GM06990 (cell line): ENCODE measurements at regions not wholly inside any gene's neighbourhood (a gene's known extent, or its start where the extent isn't known, plus 50 kb on each side); places are given as distances from the start of the nearest gene placed in this dataset.
"Not testable (repeated sequence)": the region's sequence is repeated elsewhere in the genome, so short reads cannot be mapped to it uniquely, and the experiment has no call there.

Experiments used
- DNase-seq: peaks from one replicate; pipeline ENCODE4 v3.0.0-alpha.2; 2011; ENCODE audit not compliant: insufficient read length; ENCODE audit errors: extremely low read depth
- H3K27me3 ChIP-seq: replicated peaks from 2 replicates; pipeline ENCODE4 v1.6.0; 2011; ENCODE audit warnings: low read length; ENCODE audit not compliant: control insufficient read depth, insufficient read depth
- H3K36me3 ChIP-seq: 2 replicates; pipeline ENCODE4 v1.5.1; 2011; ENCODE audit warnings: low read length; ENCODE audit not compliant: control insufficient read depth, insufficient read depth
- H3K4me3 ChIP-seq: replicated peaks from 2 replicates; pipeline ENCODE4 v1.5.1; 2011; ENCODE audit warnings: low read depth, mild to moderate bottlenecking, control low read depth, low read length
- CTCF ChIP-seq: IDR thresholded peaks from 2 replicates; pipeline ENCODE4 v1.5.1; 2011; ENCODE audit warnings: low read length, control low read depth, mild to moderate bottlenecking, inconsistent platforms; ENCODE audit not compliant: insufficient read depth, poor library complexity, severe bottlenecking

GRCh38 chr16:79988089-79988488 is 387.6 kb upstream of the MAF start:
- no peak for TF ChIP-seq CTCF
- H3K27me3 ChIP-seq = no peaks in the 10 kb centered on the region
- DNase-seq = no peak
- H3K36me3 ChIP-seq = no peaks in the 10 kb centered on the region
- no peak overlapping the region for H3K4me3 ChIP-seq

GRCh38 chr16:79986352-79986751 is 385.8 kb upstream of the MAF start:
- no peaks in the 10 kb centered on the region for H3K36me3 ChIP-seq
- H3K4me3 ChIP-seq = no peak overlapping the region
- no peak for TF ChIP-seq CTCF
- DNase-seq = no peak
- no peaks in the 10 kb centered on the region for H3K27me3 ChIP-seq

GRCh38 chr16:79985606-79986005 is 385.1 kb upstream of the MAF start:
- Histone ChIP-seq H3K36me3 (no peaks in the 10 kb centered on the region), H3K4me3 (no peak overlapping the region), H3K27me3 (no peaks in the 10 kb centered on the region; the same call in 1 of the 2 replicates)
- no peak for TF ChIP-seq CTCF
- no peak for DNase-seq

GRCh38 chr16:79984149-79984548 is 383.6 kb upstream of the MAF start:
- H3K4me3 ChIP-seq, H3K27me3 ChIP-seq, DNase-seq, H3K36me3 ChIP-seq: not testable (repeated sequence)

- Histone ChIP-seq H3K36me3 (no peaks in the 10 kb centered on the region), H3K4me3 (no peak overlapping the region), H3K27me3 (no peaks in the 10 kb centered on the region; the same call in none of the 2 replicates)
- TF ChIP-seq CTCF = no peak
- DNase-seq = no peak
Observed at GRCh38 chr16:79982862-79983261, 382.3 kb upstream of the MAF start.

- H3K27me3 ChIP-seq = no peaks in the 10 kb centered on the region; the same call in none of the 2 replicates
- H3K36me3 ChIP-seq = no peaks in the 10 kb centered on the region
- no peak overlapping the region for H3K4me3 ChIP-seq
- no peak for DNase-seq
- no peak for TF ChIP-seq CTCF
Observed at GRCh38 chr16:79982361-79982760, 381.8 kb upstream of the MAF start.
